Ovary (tissue), 7 donors: ENCODE measurements at regions not wholly inside any gene's neighbourhood (a gene's known extent, or its start where the extent isn't known, plus 50 kb on each side); places are given as distances from the start of the nearest gene placed in this dataset.

ENCODE experiments used
- DNase-seq, 5 donors: peaks; one replicate each; pipeline ENCODE4 v3.0.0-alpha.2; 2019 to 2020
- H3K27ac ChIP-seq, 2 donors: fragments of 200-600 bp; one replicate each; pipeline versions ENCODE4 v1.5.1 to v1.8.0; 2019 to 2022
- H3K27me3 ChIP-seq: fragments of 200-600 bp; one replicate; pipeline ENCODE4 v1.8.0; 2022
- H3K36me3 ChIP-seq: fragments of 200-600 bp; sonication (generic); one replicate; pipeline ENCODE4 v1.5.1; 2019
- H3K4me1 ChIP-seq: one replicate; pipeline ENCODE4 v1.8.1; 2013; ENCODE audit warnings: mild to moderate bottlenecking, moderate library complexity; ENCODE audit not compliant: insufficient read depth
- H3K4me3 ChIP-seq: fragments of 200-600 bp; sonication (generic); one replicate; pipeline ENCODE4 v1.5.1; 2017
- H3K9me3 ChIP-seq, 2 donors: fragments of 200-600 bp in 1 of 2; sonication (generic) in 1 of 2; one replicate each; pipeline versions ENCODE4 v1.5.1 to v1.8.1; 2013 to 2019; ENCODE audit warnings: mild to moderate bottlenecking in 1 of 2, moderate library complexity in 1 of 2
- EP300 ChIP-seq: sonication (generic); formaldehyde crosslinking; IDR thresholded peaks from one replicate; pipeline ENCODE4 v1.6.1; 2017; ENCODE audit warnings: antibody characterized with exemption
- POLR2A ChIP-seq: fragments of 450-650 bp; IDR thresholded peaks from one replicate; pipeline ENCODE4 v1.6.1; 2017; ENCODE audit warnings: antibody characterized with exemption, mild to moderate bottlenecking, moderate library complexity
- WGBS, 3 donors: extraction: QIAGEN DNeasy Blood & Tissue Kit in 1 of 3; methylation state at CpG; one replicate each; pipeline versions ENCODE4 v1.1.5 to v1.1.7; 2013 to 2017; 5-methylcytosine and 5-hydroxymethylcytosine counted together
- intact Hi-C, 4 donors: fragments of 100-400 bp; cut with DNase I; formaldehyde crosslinking; loops; one replicate each; pipeline versions ENCODE4 v1.11.0 to v1.15.1; 2022 to 2023
- TF ChIP-seq, protein P1 (sequence below), 3 donors: fragments of 450-650 bp in 2 of 3; fragments of 200-600 bp in 1 of 3; IDR thresholded peaks; one replicate each; pipeline versions ENCODE4 v1.5.1 to v1.8.0; 2016 to 2022; ENCODE audit warnings: antibody characterized with exemption in 3 of 3, mild to moderate bottlenecking in 1 of 3
- donor health status: DM: no; HTN: no; CAD: no; lungs with moderate emphysema.
- donor health status: DM: no; HTN: no; CAD: no.
- donor health status: Bipolar disorder and iron deficiency.
- donor health status: DM: no; HTN: no; CAD: no.
- donor health status: DM: yes; HTN: yes; CAD: no.

DNA sequence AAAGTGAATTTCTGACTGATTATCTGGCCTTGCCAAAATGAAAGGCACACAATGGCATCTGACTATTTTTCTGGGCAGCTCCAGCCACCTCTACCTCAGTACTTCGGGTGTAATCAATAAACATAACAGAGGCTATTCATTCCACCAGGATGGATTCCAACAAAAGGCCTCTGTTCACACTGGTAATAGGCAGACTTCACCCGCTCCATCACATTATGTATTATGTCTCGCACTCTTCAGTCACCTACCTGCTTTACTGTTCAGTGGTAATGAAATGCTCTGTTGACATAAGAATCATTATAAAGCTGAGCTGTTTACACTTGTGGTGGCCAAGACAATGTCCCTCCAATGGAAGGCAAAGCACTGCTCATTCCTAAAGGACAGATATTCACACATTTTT is 1333.7 kb upstream of the WWC1 start:
- 85% methylated on average over 3 of the region's 3 CpGs for WGBS, 3 donors
- H3K36me3 ChIP-seq: no peaks in the 10 kb centered on the region
- intact Hi-C loops: no loop called here
- no peak overlapping the region for H3K27ac ChIP-seq
- H3K27me3 ChIP-seq: no peaks in the 10 kb centered on the region
- H3K9me3 ChIP-seq: no peaks in the 10 kb centered on the region
- no peak overlapping the region for H3K4me3 ChIP-seq
- no peak for TF ChIP-seq EP300
- no peaks in the 10 kb centered on the region for H3K4me1 ChIP-seq
- no peak for DNase-seq

DNA sequence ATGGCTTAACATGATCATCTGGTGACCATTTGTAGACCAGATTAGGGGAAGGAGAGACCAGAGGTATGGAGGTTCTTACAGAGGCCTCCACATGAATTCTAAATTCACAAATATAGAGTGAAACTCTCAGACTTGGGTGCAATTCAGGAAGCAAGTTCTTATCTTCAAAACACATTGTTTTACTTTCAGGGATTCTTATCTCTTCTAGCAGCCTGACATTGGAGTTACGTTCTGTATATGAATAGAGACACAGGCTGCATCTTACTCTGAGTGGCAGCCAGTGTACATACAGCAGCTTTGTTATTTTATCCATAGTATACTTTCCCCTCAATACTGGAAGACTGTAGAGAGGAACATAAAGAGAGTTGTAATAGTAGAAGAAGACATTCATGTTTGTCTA is 1331.7 kb upstream of the WWC1 start:
- Histone ChIP-seq H3K4me1 (no peaks in the 10 kb centered on the region), H3K36me3 (no peaks in the 10 kb centered on the region), H3K4me3 (no peak overlapping the region), H3K27ac (no peak overlapping the region), H3K27me3 (no peaks in the 10 kb centered on the region), H3K9me3 (no peaks in the 10 kb centered on the region)
- no peak for TF ChIP-seq POLR2A
- no peak for TF ChIP-seq EP300
- TF ChIP-seq, protein P1, sequence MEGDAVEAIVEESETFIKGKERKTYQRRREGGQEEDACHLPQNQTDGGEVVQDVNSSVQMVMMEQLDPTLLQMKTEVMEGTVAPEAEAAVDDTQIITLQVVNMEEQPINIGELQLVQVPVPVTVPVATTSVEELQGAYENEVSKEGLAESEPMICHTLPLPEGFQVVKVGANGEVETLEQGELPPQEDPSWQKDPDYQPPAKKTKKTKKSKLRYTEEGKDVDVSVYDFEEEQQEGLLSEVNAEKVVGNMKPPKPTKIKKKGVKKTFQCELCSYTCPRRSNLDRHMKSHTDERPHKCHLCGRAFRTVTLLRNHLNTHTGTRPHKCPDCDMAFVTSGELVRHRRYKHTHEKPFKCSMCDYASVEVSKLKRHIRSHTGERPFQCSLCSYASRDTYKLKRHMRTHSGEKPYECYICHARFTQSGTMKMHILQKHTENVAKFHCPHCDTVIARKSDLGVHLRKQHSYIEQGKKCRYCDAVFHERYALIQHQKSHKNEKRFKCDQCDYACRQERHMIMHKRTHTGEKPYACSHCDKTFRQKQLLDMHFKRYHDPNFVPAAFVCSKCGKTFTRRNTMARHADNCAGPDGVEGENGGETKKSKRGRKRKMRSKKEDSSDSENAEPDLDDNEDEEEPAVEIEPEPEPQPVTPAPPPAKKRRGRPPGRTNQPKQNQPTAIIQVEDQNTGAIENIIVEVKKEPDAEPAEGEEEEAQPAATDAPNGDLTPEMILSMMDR (IDR thresholded peaks at IDR 0.05): no peak
- 50 to 65% (median 56%) methylated on average over 1 of the region's 1 CpG for WGBS, 3 donors
- intact Hi-C loops: no loop called here
- no peak for DNase-seq

DNA sequence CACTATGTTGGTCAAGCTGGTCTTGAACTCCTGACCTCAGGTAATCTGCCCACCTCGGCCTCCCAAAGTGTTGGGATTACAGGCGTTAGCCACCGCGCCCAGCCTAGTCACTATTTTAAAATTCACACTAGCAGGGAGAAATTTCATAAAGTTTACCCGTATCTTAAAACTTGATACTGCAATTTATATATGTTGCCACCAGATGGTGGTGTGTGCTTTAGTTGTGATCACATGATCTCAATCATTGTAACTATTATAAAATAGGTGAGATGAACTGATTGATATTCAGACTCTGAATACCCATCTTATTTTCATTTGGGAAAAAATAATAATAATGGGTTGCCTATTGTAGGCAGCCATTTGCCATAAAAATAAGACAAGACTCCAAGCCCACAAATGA is 1330.4 kb upstream of the WWC1 start:
- H3K36me3 ChIP-seq: no peaks in the 10 kb centered on the region
- DNase-seq: no peak
- no peak overlapping the region for H3K27ac ChIP-seq
- 91 to 93% (median 92%) methylated on average over 5 of the region's 5 CpGs for WGBS, 3 donors
- no peaks in the 10 kb centered on the region for H3K9me3 ChIP-seq
- TF ChIP-seq POLR2A (no peak), EP300 (no peak)
- TF ChIP-seq, protein P1 (IDR thresholded peaks at IDR 0.05): no peak
- H3K4me1 ChIP-seq: no peaks in the 10 kb centered on the region
- H3K27me3 ChIP-seq: no peaks in the 10 kb centered on the region
- no peak overlapping the region for H3K4me3 ChIP-seq
- intact Hi-C loops: no loop called here

DNA sequence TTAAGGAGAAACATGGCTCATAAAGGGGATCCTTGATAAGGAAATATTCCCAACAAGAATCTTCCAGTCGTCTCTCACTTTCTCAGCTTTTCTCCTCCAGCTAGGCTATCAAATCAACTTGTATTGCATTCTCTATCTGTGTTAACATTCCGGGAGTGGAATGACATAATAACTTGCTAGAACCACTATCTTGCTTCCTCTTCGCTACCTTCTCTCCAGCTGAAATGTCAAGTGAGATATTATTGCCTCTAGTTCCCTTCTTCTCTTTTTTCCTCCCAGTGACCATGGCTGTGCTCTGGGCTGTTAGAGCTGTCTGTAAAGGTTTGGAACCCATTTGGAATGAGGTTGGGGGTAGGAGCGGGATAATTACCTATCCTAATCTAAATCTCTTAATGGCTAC is 1329.5 kb upstream of the WWC1 start:
- Histone ChIP-seq H3K27ac (no peak overlapping the region), H3K36me3 (no peaks in the 10 kb centered on the region), H3K9me3 (no peaks in the 10 kb centered on the region), H3K4me3 (no peak overlapping the region), H3K27me3 (no peaks in the 10 kb centered on the region), H3K4me1 (no peaks in the 10 kb centered on the region)
- intact Hi-C loops: no loop called here
- TF ChIP-seq, protein P1 (IDR thresholded peaks at IDR 0.05): no peak
- TF ChIP-seq POLR2A (no peak), EP300 (no peak)
- DNase-seq: no peak
- WGBS, 3 donors: 49 to 59% (median 53%) methylated on average over 4 of the region's 4 CpGs

DNA sequence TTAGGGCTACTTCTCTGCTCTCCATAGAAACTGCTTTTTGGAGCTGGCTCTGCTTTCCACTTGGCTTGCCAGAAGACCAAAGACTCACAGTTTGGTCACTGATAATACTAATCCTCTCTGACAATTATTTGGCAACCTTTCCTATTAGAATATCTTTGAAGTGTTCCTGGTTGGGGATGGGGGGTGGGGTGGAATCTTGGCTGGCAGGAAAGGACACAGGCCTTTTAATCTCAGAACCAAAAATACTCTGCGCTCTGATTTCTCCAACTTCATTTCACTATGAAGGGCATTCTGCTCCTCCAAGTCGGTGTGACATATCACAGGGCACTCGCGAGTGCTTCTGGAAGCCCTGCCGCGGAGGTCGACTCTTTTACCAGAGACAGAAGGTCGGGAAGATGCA is 1329.0 kb upstream of the WWC1 start:
- TF ChIP-seq POLR2A: no peak
- TF ChIP-seq, protein P1 (IDR thresholded peaks at IDR 0.05): no peak
- no peak for TF ChIP-seq EP300
- no peaks in the 10 kb centered on the region for H3K27me3 ChIP-seq
- H3K4me3 ChIP-seq: no peak overlapping the region
- no peak overlapping the region for H3K27ac ChIP-seq
- no peaks in the 10 kb centered on the region for H3K9me3 ChIP-seq
- 12 to 36% (median 16%) methylated on average over 8 of the region's 8 CpGs for WGBS, 3 donors
- H3K36me3 ChIP-seq: no peaks in the 10 kb centered on the region
- intact Hi-C loops: no loop called here
- DNase-seq: no peak
- H3K4me1 ChIP-seq: no peaks in the 10 kb centered on the region
